ENCODE measurements at regions not wholly inside any gene's neighbourhood (a gene's known extent, or its start where the extent isn't known, plus 50 kb on each side); places are given as distances from the start of the nearest gene placed in this dataset.

GRCh38 chr18:73366713-73367112, 498.9 kb upstream of the NETO1 start:
- TF ChIP-seq POLR2A (IDR thresholded peaks at IDR 0.05) (no peak), CTCF (IDR thresholded peaks at IDR 0.05) (no peak), POLR2AphosphoS5 (IDR thresholded peaks at IDR 0.05) (no peak)

Measured in transverse colon (tissue), 4 donors.